ENCODE measurements at regions not wholly inside any gene's neighbourhood (a gene's known extent, or its start where the extent isn't known, plus 50 kb on each side); places are given as distances from the start of the nearest gene placed in this dataset.

DNA sequence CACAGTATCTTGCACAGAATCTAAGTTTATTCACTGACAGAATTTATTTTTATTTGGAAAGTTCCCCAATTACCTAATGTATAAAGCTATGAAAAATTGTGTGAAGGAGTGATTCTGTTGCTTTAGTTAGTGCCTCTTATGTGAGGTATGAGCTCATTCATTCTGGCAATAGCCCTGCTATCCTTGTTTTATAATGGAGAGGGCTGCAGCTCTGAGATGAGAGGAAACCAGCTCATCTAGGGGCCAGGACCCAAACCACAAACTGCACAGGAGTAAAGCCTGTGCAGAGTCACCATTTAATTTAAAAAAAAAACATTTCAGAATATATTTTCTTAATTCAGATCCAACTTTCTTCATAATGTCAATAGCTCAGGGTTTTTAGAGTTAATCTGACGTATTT lies 383.0 kb downstream of the TMEM182 start (continued):
- TF ChIP-seq CHD2 (IDR thresholded peaks at IDR 0.05; ENCODE audit: low read length) (no peak), PHF8 (conservative IDR thresholded peaks at IDR 0.05; ENCODE audit: low read depth, low read length) (no peak), HDAC2 (IDR thresholded peaks at IDR 0.05; ENCODE audit: borderline replicate concordance in 1 of 2, low read depth in 2 of 2, low read length in 2 of 2) (no peak)
